GM12878 (cell line): ENCODE measurements at regions not wholly inside any gene's neighbourhood (a gene's known extent, or its start where the extent isn't known, plus 50 kb on each side); places are given as distances from the start of the nearest gene placed in this dataset.
A peak's percentile ranks its signal among the peaks of the same experiment; 100 is the strongest.

Source experiments
- ATAC-seq: fragments of 200-7000 bp; cut with Tn5 transposase; 3 replicates; pipeline ENCODE4 v1.9.1; 2020; ENCODE audit warnings: mild to moderate bottlenecking, moderate library complexity
- BruUV-seq: library from RNA; stranded (reverse); fragments of 400-500 nt; replicated peaks from 2 replicates; lab custom pipeline; 2021; lab: Mats Ljungman, UMichigan
- CTCF ChIA-PET: fragments of 300-600 bp; sonication (Branson Sonifier 250); formaldehyde crosslinking; extraction: SDS; loops from one replicate; lab custom pipeline; 2021; ENCODE audit warnings: inconsistent platforms; lab: Yijun Ruan, JAX
- POLR2A ChIA-PET: fragments of 350-600 bp; formaldehyde crosslinking; extraction: SDS; loops from one replicate; lab custom pipeline; 2021; ENCODE audit warnings: inconsistent platforms; lab: Charles Lee
- RAD21 ChIA-PET: fragments of 300-600 bp; sonication (Branson Sonifier 250); formaldehyde crosslinking; loops from one replicate; lab custom pipeline; 2023; ENCODE audit warnings: antibody characterized with exemption; ENCODE audit not compliant: unreplicated experiment; lab: Charles Lee
- SMC1A ChIA-PET: fragments of 300-600 bp; sonication (Branson Sonifier 250); formaldehyde crosslinking; loops from one replicate; lab custom pipeline; 2023; ENCODE audit not compliant: unreplicated experiment, uncharacterized antibody; lab: Charles Lee
- DNase-seq: peaks from one replicate; pipeline ENCODE4 v3.0.0-alpha.2; 2011; ENCODE audit warnings: low read depth, low spot score
- FAIRE-seq: peaks from 3 replicates; lab custom pipeline; 2011; peaks lifted over from hg19 to GRCh38; lab: Jason Lieb, UNC
- H2AFZ ChIP-seq: 2 replicates; pipeline ENCODE4 v1.6.0; 2011; ENCODE audit warnings: low read depth, low read length, control low read depth; ENCODE audit not compliant: control insufficient read depth
- H3K27ac ChIP-seq: 2 replicates; pipeline ENCODE4 v1.5.1; 2011; ENCODE audit warnings: control low read depth; ENCODE audit not compliant: control insufficient read depth, insufficient read depth
- H3K27me3 ChIP-seq, 2 experiments: replicated peaks in 1 of 2; 2 replicates each; pipeline versions ENCODE4 v1.6.0 to v1.6.1; 2011; ENCODE audit warnings: low read length in 1 of 2; ENCODE audit not compliant: control insufficient read depth in 2 of 2, insufficient read depth in 2 of 2
- H3K36me3 ChIP-seq, 2 experiments: 2 replicates each; pipeline ENCODE4 v1.5.1; 2011; ENCODE audit warnings: low read length in 1 of 2; ENCODE audit not compliant: control insufficient read depth in 2 of 2, insufficient read depth in 2 of 2
- H3K4me1 ChIP-seq: 2 replicates; pipeline ENCODE4 v1.6.1; 2011; ENCODE audit warnings: mild to moderate bottlenecking, low read length, moderate library complexity, mixed read lengths; ENCODE audit not compliant: control insufficient read depth, insufficient read depth
- H3K4me2 ChIP-seq: 2 replicates; pipeline ENCODE4 v1.6.0; 2011; ENCODE audit warnings: control low read depth; ENCODE audit not compliant: control insufficient read depth, insufficient read depth
- H3K4me3 ChIP-seq: fragments of 200-600 bp; sonication (generic); 2 replicates; pipeline ENCODE4 v1.5.1; 2016
- H3K79me2 ChIP-seq: 2 replicates; pipeline ENCODE4 v1.6.0; 2011; ENCODE audit warnings: low read length; ENCODE audit not compliant: control insufficient read depth, insufficient read depth
- H3K9ac ChIP-seq: 2 replicates; pipeline ENCODE4 v1.8.0; 2011; ENCODE audit warnings: low read length, control low read depth, mixed read lengths; ENCODE audit not compliant: control insufficient read depth, insufficient read depth
- H3K9me3 ChIP-seq: replicated peaks from 3 replicates; pipeline ENCODE4 v1.5.1; 2011; ENCODE audit warnings: mild to moderate bottlenecking, low read length; ENCODE audit not compliant: control insufficient read depth, insufficient read depth
- H4K20me1 ChIP-seq: 2 replicates; pipeline ENCODE4 v1.6.0; 2011; ENCODE audit not compliant: control insufficient read depth, insufficient read depth
- CEBPZ ChIP-seq: fragments of 150-350 bp; IDR thresholded peaks from 2 replicates; pipeline ENCODE4 v1.6.1; 2016; ENCODE audit warnings: low read depth, low read length
- HDGF ChIP-seq: fragments of 450-650 bp; IDR thresholded peaks from 2 replicates; pipeline ENCODE4 v1.6.1; 2016; ENCODE audit warnings: antibody characterized with exemption
- JUND ChIP-seq: IDR thresholded peaks from 2 replicates; pipeline ENCODE4 v1.6.1; 2012; ENCODE audit warnings: low read depth, mild to moderate bottlenecking, low read length, improper control_type of control experiment, moderate library complexity
- PML ChIP-seq: IDR thresholded peaks from 2 replicates; pipeline ENCODE4 v1.6.1; 2012; ENCODE audit warnings: low read length, inconsistent platforms
- WGBS: methylation state at CpG from one replicate; pipeline ENCODE4 v1.1.6; 2016; ENCODE audit warnings: low lambda C conversion rate; ENCODE audit not compliant: insufficient replicate concordance, insufficient coverage; ENCODE audit errors: missing lambda C conversion rate; 5-methylcytosine and 5-hydroxymethylcytosine counted together
- in situ Hi-C: fragments of 300-500 bp; cut with MboI; formaldehyde crosslinking; loops from 9 replicates; pipeline ENCODE4 v1.14.3; 2018; ENCODE audit warnings: mixed read lengths
- intact Hi-C: fragments of 100-400 bp; cut with micrococcal nuclease; formaldehyde crosslinking; loops from one replicate; pipeline ENCODE4 v1.14.2; 2022; ENCODE audit not compliant: unreplicated experiment

GRCh38 chr14:104436047-104436591, 143.4 kb upstream of the C14orf180 start:
- H3K4me2 ChIP-seq: no peak overlapping the region
- no TSS peak for BruUV-seq
- ChIA-PET SMC1A (no interaction called here), CTCF (no interaction called here), RAD21 (no interaction called here), POLR2A (no interaction called here)
- H2AFZ ChIP-seq: no peak overlapping the region
- intact Hi-C loops: no loop called here
- DNase-seq: no peak
- H3K9ac ChIP-seq: no peak overlapping the region
- H3K79me2 ChIP-seq: no peaks in the 10 kb centered on the region
- ATAC-seq: peak; percentile 32; the same call in 1 of the 3 replicates
- no peaks in the 10 kb centered on the region for H3K9me3 ChIP-seq
- no peaks in the 10 kb centered on the region for H3K4me1 ChIP-seq
- no peak overlapping the region for H3K4me3 ChIP-seq
- no peak for TF ChIP-seq CEBPZ
- no peak for TF ChIP-seq PML
- TF ChIP-seq HDGF: no peak
- no peak for TF ChIP-seq JUND
- H3K27ac ChIP-seq: no peak overlapping the region
- 58% methylated on average over 20 of the region's 20 CpGs for WGBS
- no peaks in the 10 kb centered on the region for H3K36me3 ChIP-seq
- FAIRE-seq: no peak
- in situ Hi-C loops: no loop called here
- H3K27me3 ChIP-seq: no peaks in the 10 kb centered on the region
- H4K20me1 ChIP-seq: no peaks in the 10 kb centered on the region
